ENCODE measurements at regions not wholly inside any gene's neighbourhood (a gene's known extent, or its start where the extent isn't known, plus 50 kb on each side); places are given as distances from the start of the nearest gene placed in this dataset.

- no peak for TF ChIP-seq EGR1 (IDR thresholded peaks at IDR 0.05; ENCODE audit: borderline replicate concordance, low read depth, low read length)
- no peak for TF ChIP-seq POLR2AphosphoS5 (IDR thresholded peaks at IDR 0.05; ENCODE audit: low read depth, low read length)
- TF ChIP-seq EZH2 (IDR thresholded peaks at IDR 0.05; ENCODE audit: low read depth, low read length, severe bottlenecking), result no peak
- no peak for TF ChIP-seq RAD21 (IDR thresholded peaks at IDR 0.05 in 1 of 2, conservative IDR thresholded peaks at IDR 0.05 in 1 of 2; ENCODE audit: low read depth in 2 of 2, low read length in 2 of 2)
- TF ChIP-seq, protein P1, sequence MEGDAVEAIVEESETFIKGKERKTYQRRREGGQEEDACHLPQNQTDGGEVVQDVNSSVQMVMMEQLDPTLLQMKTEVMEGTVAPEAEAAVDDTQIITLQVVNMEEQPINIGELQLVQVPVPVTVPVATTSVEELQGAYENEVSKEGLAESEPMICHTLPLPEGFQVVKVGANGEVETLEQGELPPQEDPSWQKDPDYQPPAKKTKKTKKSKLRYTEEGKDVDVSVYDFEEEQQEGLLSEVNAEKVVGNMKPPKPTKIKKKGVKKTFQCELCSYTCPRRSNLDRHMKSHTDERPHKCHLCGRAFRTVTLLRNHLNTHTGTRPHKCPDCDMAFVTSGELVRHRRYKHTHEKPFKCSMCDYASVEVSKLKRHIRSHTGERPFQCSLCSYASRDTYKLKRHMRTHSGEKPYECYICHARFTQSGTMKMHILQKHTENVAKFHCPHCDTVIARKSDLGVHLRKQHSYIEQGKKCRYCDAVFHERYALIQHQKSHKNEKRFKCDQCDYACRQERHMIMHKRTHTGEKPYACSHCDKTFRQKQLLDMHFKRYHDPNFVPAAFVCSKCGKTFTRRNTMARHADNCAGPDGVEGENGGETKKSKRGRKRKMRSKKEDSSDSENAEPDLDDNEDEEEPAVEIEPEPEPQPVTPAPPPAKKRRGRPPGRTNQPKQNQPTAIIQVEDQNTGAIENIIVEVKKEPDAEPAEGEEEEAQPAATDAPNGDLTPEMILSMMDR (IDR thresholded peaks at IDR 0.05; ENCODE audit: control extremely low read depth in 1 of 3, insufficient read depth in 1 of 3, low read depth in 1 of 3, low read length in 3 of 3), result no peak
- no peak for TF ChIP-seq TAF1 (IDR thresholded peaks at IDR 0.05; ENCODE audit: low read depth, low read length)
Observed at GRCh38 chr10:25748509-25748908, 185.5 kb upstream of the MYO3A start.
